ENCODE measurements at regions not wholly inside any gene's neighbourhood (a gene's known extent, or its start where the extent isn't known, plus 50 kb on each side); places are given as distances from the start of the nearest gene placed in this dataset.

GRCh38 chrX:58025979-58026378 is 115.7 kb upstream of the ZXDA start:
- no peak for TF ChIP-seq POLR2AphosphoS5 (IDR thresholded peaks at IDR 0.05)
- peak; percentile 9 to 50 (median 26) for TF ChIP-seq CTCF (IDR thresholded peaks at IDR 0.05)
- TF ChIP-seq POLR2A (IDR thresholded peaks at IDR 0.05) = no peak
